Brain pericyte (primary cell): ENCODE measurements at regions not wholly inside any gene's neighbourhood (a gene's known extent, or its start where the extent isn't known, plus 50 kb on each side); places are given as distances from the start of the nearest gene placed in this dataset.
"Not testable (repeated sequence)": the region's sequence is repeated elsewhere in the genome, so short reads cannot be mapped to it uniquely, and the experiment has no call there.

Experiments
- DNase-seq: peaks from one replicate; pipeline ENCODE4 v3.0.0-alpha.2; 2012; ENCODE audit warnings: low read depth, low spot score

DNA sequence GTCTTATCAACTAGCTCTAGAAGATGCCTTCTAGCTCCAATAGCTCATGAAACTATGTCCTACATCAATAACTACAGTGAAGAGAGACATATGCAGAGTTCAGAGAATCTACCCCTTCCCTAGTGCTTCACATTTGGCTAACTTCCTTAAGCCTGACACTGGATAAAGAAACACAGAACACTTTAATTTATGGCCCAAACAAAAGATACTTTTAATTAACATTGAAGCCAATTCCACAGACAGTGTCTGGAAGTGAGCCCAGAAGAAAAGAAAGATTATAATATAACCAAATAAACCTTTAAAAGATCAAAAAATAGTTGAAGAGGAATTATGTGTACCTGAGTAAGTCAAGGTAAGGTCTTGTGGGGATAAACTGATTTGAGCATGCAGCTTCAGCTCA is 255.2 kb downstream of the C11orf87 start:
- no peak for DNase-seq

DNA sequence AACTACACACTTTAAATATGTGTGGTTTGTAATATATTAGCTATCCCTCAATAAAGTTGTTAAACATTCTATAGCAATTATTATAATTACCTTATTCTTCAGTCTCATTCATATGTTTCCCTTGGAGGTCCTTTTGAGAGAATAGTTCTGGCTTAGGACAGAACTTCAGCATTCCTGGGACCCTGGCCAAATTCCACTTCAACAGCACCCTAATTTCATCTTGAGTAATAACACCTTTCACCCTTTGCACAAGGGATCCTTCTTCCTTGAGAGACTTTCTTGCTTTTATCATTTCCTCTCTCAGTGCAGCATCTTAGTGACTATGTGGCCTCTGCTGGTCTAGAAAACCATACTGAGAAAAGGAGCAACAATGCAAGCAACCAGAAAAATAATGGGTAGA is 255.9 kb downstream of the C11orf87 start:
- DNase-seq, result no peak

DNA sequence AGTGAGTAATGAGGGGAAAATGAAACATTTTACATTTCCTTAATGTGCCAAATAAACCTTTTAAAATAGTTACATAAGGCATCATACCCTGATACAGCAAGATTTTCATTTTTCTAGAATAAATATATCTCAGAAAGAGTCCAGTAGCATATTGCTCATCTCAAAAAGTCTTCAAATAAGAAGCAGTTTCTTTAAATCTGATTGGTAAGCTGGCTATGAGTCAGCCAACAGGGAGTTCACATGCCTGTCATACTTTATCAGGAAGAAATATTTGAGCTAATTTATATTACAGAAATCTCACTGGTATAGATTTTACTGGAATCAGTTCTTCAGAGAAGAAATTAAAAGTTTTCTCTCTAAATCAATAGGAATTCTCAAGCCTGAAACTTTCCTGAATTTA is 258.1 kb downstream of the C11orf87 start:
- DNase-seq, result no peak

- not testable (repeated sequence) for DNase-seq
Observed at GRCh38 chr11:109682788-109683187, 260.8 kb downstream of the C11orf87 start.

DNA sequence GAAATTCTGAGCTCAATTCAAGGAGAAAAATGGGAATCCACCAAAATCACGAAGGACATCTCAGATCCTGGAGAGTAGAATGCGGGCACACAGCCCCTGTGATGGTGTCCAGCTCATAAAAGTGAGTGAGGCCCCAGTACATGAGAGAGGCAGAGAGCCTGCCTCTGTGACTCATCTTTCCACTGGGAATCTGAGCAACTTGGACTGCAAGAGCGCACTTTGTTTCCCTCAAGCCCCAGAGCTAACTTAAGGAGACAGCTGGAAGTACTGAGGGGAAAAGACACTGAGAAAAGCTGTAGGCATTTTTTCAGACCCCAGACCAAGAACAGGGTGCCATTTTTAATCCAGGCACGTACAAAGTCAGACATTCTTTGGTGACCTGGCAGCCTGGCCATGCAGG is 273.7 kb downstream of the C11orf87 start:
- DNase-seq, result no peak

DNA sequence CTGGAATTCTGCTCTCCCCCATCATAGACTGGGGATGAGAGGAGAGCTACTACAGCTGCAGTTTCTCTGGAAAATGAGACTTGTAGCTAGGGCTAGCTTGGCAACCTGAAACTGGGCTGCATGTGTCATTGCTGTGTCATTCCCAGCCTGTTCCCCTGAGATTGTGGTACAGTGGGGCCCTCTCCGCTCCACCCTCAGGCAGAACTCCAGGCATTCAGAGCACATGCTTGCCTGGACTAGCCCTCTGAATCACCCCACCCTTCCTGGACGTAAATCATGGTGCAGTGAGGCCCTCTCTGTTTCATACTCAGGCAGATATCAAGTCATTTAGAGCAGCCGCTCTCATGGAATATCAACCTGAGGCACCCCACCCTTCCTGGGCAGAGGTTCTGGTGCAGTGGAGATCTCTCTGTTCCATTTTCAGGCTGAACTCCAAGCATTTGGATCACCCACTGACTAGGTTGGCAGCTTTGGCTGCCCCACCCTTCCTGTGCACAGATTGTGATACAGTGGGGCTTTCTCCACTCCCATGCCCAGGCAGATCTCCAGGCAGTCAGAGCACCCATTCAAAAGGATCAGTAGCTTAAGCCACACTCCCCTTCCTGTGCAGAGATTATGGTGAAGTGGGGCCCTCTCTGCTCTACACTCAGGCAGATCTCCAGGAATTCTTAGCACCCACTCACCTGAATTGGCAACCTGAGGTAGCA is 274.4 kb downstream of the C11orf87 start:
- no peak for DNase-seq

GRCh38 chr11:109697140-109697843 is 275.3 kb downstream of the C11orf87 start:
- no peak for DNase-seq

- DNase-seq, result no peak
Observed at GRCh38 chr11:109698237-109698636, 276.2 kb downstream of the C11orf87 start.

GRCh38 chr11:109704432-109704831 is 282.4 kb downstream of the C11orf87 start:
- no peak for DNase-seq

DNA sequence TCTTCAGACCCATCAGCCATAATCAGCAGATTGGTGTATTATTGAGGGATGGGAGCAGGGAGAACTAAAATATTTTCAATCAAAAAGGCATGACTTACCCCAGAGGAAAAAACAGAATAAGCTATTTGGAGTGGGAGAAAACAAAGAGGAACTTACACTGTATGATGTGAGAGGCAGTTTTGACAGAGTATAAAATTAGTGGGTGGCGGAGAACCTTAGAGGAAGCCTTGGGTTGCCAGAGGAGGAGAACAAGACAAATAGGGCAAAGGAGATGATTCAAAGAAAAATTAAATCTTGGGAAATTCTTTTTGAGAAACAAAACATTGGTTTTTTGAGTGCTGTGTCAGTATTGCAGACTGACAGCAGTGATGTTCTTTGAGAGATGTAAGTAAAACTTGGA is 285.0 kb downstream of the C11orf87 start:
- DNase-seq, result no peak

DNA sequence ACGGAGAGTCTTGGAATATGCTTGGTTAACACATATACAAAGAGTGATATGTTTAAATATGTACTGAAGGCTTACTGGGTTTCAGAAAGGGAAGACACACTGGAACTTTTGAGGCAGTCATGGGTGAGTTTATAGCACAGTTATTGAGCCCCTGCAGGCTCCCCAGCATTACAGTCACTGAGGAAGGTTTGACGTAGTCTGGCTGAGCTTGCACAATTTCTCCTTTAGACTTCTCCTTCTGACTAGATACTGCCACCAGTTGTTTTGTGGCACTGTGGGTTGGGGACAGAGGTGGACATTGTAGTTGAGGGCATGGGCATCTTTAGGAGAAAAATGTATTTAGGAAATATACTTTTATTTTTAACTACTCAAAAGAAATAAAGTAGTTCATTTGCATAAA is 285.4 kb downstream of the C11orf87 start:
- DNase-seq, result no peak

DNA sequence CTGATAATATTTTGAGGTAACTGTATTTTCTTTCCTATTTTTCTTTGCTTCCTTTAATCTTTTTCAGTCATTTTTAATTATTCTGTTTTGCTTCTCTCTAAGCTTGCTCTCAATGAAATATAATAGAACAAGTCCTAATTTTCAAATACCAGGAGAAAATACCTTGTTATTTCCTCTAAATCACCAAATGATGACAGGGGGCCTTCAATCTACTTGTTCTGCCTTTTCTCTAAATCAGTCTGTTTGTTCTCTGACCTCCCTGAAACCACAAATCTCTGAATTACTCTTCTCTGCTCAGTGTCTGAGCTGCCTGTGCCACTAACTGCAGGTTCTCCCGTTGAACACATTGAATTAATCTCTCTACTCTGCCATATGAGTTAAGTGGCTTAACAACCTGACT is 286.2 kb downstream of the C11orf87 start:
- no peak for DNase-seq

GRCh38 chr11:109714444-109714843 is 292.5 kb downstream of the C11orf87 start:
- not testable (repeated sequence) for DNase-seq

- DNase-seq, result not testable (repeated sequence)
Observed at GRCh38 chr11:109715424-109715823, 293.4 kb downstream of the C11orf87 start.

DNA sequence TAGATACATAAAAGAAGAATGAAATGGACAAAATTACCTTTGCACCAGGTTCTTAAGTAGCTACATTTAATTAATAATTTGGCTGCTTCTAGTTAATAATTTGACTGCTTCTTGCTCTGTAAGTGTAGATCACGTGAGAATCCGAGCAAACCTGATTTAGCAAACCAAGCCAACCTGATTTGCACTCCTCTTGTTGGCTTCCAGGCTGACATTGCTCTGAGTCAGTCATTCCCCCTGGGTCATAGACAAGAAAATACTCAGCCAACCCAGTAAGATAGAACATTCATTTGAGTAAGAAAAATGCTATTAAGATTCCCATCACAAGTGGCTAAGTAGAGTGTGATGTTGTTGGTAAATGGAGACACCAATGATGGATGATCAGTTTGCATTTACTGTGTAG is 304.1 kb downstream of the C11orf87 start:
- DNase-seq, result no peak

DNA sequence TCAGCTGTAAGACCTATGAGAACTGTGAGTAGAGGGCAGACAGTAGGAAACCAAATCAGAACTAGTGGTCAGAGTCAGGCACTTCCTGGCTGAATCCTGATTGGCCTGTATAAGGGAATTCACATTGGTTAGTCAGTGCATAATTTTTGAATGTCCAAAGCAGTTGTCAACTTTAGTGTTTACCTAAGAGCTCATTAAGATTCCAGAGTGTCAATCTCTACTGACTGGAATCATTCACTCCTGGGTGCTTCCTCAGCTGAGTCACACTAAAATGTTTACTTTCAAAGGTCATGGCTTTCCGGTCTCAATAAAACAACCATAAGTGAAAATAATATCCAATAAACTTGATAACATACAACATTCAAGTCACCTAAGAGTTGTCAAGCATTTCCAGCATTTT is 306.1 kb downstream of the C11orf87 start:
- DNase-seq, result no peak

- no peak for DNase-seq
Observed at GRCh38 chr11:109729761-109730160, 307.8 kb downstream of the C11orf87 start.

GRCh38 chr11:109730669-109731068 is 308.7 kb downstream of the C11orf87 start:
- no peak for DNase-seq

DNA sequence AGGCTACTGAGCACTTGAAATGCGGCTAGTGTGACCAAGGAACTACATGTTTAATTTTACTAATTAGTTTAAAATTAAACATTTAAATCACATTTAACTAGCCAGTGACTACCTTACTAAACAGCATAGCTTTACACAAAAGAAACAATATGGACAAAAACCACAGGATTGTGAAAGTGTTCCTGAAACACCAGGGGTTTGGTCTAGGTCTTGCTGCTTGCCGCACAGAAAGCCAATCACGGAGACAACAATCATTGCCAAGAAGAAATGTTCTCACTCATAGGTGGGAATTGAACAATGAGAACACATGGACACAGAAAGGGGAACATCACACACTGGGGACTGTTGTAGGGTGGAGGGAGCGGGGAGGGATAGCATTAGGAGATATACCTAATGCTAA is 309.5 kb downstream of the C11orf87 start:
- DNase-seq, result no peak

- no peak for DNase-seq
Observed at GRCh38 chr11:109733245-109733644, 311.3 kb downstream of the C11orf87 start.

DNA sequence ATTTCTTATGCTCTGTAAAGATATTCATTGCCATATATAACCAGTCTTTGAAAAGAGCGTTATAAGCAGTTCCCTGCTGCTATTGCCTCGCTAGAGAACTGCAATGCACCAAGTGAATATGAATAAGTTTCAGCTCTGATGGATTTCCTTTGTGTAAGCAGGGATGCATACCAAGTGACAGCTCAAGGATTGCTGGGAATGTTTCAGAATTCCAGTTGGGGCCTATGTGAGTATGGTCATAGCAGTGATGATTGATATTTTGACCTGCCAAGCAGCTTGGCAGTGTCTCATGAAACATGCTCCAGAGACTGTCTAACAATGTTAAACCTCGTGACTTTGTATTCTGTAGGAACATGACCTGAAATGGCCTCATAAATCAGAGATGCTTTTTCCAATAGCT is 312.6 kb downstream of the C11orf87 start:
- DNase-seq, result no peak

DNA sequence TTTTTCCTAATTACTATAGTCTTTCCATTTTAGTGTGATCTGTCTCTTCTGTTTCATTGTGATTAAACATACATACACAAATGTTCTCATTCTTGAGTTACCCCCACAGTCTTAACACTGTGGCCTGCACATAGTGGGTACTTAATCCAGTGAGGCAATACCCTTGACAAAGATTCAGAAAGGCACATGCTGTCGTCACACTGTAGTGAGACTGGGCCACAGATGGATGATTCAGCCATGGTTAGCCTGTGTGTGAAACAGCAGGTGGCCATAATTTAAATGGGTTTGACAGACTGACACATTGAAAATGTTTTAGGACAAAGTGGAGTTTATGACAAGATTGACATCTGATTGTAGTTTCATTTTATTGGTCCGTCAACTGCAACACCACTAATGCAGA is 313.1 kb downstream of the C11orf87 start:
- no peak for DNase-seq

GRCh38 chr11:109739379-109739778 is 317.4 kb downstream of the C11orf87 start:
- no peak for DNase-seq
